ENCODE measurements at regions not wholly inside any gene's neighbourhood (a gene's known extent, or its start where the extent isn't known, plus 50 kb on each side); places are given as distances from the start of the nearest gene placed in this dataset.

DNA sequence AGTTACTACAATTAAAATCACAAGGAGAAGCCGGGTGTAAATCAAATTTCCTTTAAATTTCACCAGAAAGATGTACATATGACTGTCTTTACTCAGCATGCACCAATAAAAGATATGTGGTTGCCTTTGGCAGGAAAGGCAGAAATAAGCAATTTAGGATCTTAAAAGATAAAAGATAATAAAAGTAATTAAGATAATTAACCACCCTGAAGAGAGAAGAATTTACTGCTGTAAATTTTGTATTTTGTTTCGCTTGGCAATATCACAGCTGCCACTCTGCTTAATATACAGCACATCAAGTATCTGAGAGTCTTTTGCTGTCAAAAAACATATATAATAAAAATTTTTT, 411.9 kb downstream of the MN1 start:
- no peak for DNase-seq (ENCODE audit: low spot score)

DNA sequence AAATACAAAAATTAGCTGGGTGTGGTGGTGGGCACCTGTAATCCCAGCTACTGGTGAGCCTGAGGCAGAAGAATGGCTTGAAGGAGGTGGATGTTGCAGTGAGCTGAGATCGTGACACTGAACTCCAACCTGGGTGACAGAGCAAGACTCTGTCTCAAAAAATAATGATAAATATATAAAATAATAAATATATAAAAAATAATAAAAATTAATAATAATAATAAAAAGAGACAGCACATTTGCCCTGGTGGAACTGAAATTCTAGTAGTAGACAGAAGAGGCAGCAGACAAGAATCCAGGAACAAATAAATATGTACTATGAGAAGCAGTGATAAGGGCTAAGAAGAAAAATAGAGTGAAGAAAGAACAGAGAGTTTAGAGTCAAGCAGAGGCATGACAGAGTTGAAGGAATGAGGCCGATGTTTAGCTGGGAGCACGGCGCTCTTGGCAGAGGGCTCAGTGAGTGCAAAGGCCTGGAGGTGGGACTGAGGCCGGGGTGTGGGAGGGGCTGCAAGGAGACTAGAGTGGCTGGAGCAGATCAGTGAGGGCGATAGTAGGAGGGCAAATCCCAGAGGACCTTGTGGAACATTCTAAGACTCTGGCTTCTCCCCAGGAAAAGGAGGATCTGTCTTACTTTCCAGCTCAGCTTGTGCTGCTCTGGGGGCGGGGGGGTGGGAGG, 410.3 kb downstream of the MN1 start:
- DNase-seq (ENCODE audit: low spot score): no peak

DNA sequence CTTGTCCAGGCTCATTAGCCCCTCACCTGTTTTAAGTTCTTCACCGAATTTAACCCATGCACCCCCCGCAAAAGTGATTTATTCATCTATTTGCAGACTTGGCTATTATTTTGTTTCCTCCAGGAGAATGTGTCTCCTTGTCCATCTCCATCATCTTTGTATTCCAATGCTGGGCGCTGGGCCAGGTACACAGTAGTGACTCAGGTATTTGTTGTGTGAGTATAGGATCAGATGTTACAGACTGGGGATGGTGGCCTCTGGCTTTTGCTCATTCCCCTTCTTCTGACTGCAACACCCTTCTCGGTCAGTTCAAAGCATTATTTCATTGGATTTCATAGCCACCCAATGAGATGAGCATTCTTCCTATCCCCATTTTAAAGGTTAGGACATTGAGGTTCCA, 408.2 kb downstream of the MN1 start:
- no peak for DNase-seq (ENCODE audit: low spot score)

DNA sequence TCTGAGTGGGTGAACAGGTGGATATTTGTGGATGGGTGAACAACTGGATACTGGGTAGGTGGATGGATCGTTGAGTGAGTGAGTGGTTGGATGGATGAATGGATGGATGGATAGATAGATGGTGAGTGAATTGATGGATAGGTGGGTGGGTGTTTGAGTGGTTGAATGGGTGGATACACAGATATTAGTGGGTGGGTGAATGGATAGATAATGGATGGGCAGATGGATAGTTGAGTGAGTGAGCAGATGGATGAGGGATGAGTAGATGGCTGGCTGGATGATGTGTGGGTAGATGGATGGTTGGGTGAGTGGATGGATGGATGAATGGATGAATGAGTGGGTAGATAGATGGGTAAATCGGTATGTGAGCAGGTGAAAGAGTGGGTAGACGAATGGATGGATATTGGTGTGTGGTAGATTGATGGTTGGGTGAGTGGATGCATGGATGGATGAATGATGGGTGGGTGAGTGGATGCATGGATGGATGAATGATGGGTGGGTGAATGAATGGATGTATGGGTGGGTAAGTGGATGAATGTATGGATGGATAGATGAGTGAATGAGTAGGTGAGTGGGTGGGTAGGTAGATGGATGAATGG, 406.7 kb downstream of the MN1 start:
- DNase-seq (ENCODE audit: low spot score): no peak

DNA sequence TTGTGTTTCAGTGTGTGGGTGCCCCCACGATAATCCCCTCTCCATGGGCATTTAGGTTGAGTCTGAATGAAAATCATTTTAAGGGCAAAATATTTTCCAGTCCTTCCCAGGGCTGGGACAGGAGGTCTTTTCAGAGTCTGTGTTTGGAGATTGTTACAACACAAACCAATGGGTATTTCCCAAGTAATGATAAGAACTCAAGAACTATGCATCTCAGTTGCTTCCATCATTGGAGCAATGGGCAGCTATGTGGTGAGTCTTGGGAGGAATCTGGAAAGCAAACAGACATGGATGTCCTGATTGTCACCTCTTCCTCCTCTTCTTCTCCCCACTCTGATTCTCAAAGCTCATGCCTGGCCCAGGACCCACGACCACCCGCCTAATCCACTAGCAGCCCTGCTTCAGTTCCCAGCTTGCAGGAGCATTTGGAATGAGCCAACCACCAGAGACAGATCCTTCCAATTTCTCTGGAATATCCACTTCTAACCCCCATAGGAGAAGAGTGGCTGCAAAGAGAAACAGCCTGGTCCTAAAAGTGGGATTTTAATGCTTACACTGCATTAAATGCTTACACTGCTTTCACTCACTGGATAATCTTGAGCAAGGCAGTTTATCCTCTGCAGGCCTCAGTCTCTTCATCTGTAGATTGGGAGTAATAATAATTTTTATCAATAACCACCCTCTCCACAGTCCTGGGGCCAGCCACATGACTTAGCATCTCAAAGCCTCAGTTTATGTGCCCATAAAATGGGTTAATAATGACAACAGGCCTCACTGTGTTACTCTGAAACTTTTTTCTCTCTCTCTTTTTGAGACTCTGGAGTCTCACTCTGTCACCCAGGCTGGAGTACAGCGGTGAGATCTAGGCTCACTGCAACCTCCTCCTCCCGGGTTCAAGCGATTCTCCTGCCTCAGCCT, 404.3 kb downstream of the MN1 start:
- DNase-seq (ENCODE audit: low spot score): no peak

DNA sequence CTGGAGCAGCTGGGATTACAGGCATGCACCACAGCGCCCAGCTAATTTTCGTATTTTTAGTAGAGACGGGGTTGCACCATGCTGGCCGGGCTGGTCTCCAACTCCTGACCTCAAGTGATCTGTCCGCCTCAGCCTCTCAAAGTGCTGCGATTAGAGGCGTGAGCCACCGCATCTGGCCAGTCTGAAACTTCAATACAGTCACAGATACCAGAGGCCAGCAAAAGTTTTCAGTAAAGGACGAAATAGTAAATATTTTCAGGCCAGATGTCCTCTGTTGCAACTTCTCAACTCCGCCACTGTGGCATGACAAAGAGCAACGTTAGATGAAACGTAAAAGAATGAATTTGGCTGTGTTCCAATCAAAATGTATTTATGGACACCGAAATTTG, 403.6 kb downstream of the MN1 start:
- peak; percentile 54 for DNase-seq (ENCODE audit: low spot score)

DNA sequence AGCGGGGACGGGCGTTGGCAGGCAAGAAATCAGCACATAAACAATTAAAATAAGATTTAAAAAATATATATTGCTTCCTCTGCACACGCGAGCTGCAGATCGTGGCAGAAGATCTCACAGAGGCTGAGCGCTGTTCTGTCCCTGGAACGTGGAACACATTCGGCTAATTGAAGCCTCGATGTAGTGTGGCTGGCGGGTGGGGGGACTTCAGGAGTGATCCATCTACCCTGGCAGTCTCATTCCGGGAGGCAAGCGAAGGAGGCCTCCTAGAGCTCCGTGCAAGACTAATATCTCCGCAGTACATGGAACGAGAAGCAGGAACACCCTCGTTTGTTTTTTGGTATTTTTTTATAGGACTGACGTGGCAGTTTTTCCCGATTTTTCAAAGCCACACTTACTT, 402.4 kb downstream of the MN1 start:
- no peak for DNase-seq (ENCODE audit: low spot score)

DNA sequence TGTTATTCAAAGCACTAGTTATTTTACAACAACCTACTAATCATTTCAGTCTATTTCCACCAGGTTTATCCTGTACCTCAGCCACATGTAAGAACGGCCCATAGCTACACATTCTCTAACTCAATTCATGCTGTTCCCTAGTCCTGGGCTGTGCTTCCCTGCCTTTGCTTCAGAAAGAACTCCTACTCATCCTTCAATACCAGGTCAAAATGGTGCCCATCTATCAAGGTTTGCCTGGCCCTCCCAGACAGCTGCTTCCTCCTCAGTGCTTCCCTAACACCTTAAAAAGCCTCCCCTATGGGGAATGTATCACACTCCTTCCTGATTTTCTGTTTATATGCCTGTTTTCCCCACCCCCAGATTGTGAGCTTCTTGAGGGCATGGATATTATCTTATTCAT, 400.7 kb downstream of the MN1 start:
- DNase-seq (ENCODE audit: low spot score): no peak

DNA sequence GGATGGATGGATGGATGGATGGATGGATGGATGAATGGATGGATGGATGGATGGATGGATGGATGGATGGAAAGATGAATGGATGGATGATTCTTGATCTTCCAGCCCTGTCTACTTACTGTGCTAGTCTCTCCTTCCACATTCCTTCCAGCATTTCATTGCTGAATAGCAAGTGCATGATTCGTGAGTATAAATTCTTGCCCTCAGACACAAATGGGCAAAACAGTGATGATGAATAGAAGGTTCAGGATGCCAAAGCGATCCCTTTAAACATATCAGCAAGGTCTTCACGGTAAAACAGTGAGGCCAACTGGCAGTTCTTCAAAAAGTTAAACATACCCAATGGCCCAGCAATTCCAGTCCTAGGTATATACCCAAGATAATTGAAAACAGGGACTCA, 400.2 kb downstream of the MN1 start:
- peak; percentile 53 for DNase-seq (ENCODE audit: low spot score)

DNA sequence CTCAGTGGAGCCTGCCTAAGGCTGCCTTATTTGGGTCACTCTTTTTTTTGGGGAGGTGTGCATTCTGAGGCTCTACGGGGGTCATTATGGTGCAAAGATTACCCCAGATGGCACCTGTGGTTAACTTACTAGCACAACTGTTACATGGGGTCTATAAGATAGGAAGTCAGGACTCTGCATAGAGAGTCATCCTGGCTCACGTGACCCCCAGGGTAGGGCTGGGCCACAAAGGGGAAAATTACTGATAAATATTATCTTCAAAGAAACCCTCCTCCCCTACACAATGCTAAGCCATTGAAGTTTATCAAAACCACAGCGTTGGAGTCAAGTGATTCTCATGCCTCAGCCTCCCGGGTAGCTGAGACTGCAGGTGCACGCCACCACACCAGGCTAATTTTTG, 397.1 kb downstream of the MN1 start:
- DNase-seq (ENCODE audit: low spot score): no peak

DNA sequence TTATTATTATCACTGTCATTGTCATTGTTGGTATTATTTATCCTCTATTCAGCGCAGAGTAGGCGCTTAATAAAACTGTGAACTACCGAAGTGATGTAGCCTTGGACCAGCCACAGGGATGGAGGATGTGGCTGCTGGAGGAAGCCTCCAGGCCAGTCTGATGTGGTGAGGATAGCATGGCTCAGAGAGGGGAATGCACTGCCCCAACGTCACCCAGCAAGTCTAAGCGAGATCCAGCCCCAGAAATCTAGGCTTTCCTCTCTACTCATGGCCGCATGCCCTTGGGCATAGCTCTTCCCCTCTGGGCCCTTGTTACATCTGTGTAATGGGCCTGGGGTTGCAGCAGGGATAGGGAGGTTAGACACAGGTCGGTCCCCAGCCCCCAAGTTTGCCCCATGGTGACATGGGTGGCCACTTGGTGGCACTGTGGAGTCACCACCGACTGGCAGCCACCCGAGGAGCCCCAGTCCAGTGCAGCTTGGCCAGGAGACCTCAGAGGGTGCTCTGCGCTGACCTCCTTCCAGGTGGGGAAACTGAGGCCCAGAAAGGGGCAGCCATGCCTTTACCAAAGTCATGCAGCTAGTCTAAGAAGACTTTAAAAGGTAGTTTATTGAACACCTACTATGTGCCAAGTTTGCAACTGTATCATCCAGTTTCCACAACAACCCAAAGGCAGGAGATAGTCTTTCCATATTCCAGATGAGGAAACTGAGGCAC, 395.7 kb downstream of the MN1 start:
- peak; percentile 71 for DNase-seq (ENCODE audit: low spot score)

DNA sequence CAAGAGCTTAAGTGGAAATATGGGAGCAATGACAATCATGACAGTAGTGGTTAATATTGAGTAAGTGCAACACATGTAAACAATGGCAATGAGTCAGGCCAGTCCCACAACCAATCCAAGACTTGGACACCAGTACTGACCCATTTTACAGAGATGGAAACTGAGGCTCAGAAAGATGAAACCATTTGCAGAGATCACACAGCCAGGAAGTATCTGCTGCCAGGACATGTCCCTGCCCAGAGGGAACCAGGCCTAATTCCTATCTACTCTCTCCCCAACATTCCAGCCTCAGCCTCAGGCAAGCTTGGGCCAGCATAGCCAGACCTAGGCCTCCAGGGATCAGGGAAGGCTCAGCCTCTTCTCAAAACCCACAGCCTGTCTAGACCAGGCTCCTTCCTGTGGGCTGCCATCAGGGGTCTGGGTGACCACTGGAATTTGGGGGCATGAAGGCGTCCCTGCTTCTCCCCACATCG, 395.1 kb downstream of the MN1 start:
- DNase-seq (ENCODE audit: low spot score): no peak

DNA sequence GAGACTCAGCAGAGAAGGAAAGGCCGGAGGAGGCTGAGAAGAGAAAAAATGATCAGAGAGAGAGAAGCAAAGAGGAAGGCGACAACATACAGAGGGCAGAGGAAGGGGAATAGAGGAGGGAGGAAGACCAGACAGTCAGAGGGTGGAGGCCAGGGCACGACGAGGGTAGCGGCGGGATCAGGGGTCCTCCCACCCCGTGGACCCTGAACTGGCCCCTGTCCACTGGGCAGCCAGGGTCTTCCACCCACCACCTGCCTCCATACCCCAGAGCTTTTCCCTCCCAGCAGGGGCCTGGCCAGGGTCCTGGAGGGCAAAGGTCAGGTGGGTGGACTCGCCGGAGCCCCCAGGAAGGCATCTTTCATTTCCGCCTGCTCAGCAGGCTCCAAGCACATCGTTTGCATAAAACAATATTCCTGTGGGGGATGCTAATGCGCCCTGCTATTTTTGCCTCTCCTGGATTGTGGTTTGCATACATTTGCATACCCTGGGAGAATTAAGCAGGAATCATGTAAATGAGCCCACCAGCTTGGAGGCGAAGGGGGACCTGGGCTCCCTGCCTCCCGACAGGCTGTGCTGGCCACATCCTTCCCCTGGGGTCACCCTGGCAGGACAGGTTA, 394.1 kb downstream of the MN1 start:
- no peak for DNase-seq (ENCODE audit: low spot score)

DNA sequence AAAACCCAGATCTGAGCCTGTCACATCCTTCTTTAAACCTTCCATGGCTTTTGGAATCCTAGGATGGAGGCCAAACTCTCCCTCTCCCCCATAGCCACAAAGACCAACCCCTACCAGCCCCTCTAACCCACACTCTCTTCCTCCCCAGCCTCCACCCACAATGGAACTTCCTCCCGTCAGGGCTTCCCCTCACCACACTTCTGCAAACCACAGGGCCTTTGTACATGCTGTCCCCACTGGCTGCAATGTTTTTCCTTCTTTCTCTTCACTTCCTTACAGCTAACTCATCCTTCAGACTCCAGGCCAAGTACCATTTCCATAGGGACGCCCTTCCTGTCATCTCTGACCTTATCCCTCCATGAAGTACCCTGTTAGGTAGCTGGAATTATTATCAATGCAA, 393.5 kb downstream of the MN1 start:
- no peak for DNase-seq (ENCODE audit: low spot score)

DNA sequence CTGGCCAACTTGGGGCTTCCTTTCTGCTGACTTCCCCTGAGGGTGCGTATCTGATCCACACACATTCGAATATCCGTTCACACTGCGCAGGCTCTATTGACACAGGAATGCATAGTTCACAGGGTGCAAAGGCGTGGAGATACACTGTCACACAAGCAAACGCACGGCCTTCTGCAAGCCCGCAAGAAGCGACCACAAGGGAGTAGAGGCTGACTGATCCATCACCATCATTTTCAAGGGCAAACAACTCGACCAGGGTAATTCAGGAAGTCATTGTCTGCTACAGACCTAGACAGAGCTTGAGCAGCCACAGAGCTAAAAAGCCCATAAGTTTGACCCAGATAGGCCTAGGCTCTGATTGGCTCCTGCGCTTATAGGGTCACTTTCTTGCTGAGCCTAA, 392.3 kb downstream of the MN1 start:
- no peak for DNase-seq (ENCODE audit: low spot score)

DNA sequence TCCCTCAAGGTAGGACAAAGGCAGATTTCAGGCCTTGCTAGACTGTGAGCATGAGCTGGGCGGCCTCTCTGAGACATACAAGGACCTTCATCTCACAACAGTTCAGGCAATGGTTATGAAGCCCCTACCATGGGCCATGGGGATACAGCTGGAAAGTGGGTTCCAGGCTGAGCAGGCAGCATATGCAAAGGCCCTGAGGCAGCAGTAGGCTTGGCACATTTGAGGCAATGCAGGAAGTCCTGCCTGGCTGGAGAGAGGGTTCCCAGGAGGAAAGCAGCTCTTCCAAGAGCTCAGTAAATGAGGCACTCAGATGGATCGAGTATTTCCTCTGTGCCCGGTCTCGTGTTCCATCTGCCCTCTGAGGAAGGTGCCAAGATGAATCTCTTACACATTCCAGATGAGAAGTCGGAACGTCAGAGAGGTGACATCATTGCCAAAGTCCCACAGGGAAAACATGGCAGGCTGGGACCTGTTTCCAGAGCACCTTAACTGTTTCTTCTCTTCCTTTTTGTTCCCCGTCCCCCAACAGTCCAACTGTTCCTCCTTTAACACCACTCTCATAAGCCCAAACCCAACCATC, 388.6 kb downstream of the MN1 start:
- DNase-seq (ENCODE audit: low spot score): no peak

DNA sequence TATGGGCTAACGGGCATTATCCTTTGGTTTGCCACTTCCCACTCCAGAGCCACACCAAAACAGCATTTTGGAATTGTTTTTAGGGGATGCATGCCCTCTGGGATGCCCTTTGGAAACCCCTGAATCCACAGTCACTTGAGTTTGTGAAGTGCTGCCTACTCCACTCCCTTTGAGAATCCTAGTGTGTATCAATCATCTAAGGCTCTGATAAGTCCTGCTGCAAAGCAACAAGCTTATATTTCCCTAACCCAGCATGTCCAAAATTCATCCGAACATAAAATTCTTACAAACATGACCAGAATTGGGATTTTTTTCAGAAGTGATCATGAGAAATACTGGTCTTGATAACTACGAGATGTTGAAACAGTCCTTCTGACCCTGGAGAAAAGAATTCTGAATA, 387.9 kb downstream of the MN1 start:
- no peak for DNase-seq (ENCODE audit: low spot score)

DNA sequence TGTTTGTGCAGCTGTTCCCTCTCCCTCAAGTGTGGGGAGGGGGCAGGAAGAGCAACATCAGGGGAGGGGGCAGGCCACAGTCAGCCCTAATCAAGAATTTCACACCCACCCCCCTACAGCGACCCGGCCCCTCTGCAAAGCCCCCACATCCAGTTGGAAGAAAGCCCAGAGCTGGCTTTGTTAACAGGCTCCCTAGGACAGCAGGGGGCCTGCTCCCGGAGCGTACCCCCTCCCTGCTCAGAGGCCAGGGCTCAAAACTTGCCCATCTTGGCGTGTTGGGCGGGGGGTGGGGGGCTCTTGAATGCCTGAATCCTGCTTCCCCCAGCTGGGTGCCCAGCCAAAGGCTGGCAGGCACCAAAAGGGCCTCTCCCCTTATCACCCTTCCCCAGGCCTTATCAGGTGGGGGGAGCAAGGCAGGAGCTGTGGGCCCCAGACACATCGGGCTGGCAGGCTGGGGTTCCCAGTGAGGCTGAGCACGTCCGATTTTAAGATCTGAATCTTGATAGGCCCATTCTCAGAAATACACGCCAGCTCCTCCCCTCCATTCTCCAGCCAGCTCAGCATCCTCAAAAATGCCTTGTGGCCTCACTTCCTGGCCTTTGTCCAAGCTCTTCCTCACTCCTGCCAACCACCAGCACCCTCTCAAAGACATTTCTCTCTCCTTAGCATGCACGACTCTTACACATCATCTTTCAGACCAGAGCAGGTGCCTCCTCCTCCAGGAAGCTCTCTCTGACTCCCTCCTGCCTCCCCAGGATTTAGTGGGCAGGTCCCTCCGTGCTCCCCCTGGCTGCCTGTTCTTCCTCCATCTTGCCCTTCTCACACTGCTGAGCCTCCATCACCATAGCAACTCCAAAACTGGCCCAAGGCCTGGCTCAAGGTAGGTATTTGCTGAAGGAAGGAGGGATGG, 384.8 kb downstream of the MN1 start:
- DNase-seq (ENCODE audit: low spot score): peak; percentile 87

DNA sequence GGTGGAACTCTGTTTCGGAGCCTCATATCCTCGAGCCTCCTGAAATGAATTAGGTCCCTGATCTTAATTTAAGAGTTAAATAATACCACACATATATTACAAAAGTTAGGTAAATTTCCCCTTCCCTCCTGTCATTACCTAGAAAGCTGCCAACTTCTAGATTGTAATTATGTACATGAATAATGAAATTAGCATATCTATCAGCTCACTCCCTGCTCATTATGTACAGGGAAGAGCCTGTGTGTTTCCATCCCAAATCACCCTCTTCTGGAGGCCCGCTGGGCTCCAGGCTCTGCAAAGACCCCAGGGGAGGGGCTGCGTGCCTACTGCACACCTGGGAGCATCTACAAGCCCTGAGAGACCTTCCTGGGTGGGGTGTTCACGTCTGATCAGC, 384.1 kb downstream of the MN1 start:
- DNase-seq (ENCODE audit: low spot score): no peak

DNA sequence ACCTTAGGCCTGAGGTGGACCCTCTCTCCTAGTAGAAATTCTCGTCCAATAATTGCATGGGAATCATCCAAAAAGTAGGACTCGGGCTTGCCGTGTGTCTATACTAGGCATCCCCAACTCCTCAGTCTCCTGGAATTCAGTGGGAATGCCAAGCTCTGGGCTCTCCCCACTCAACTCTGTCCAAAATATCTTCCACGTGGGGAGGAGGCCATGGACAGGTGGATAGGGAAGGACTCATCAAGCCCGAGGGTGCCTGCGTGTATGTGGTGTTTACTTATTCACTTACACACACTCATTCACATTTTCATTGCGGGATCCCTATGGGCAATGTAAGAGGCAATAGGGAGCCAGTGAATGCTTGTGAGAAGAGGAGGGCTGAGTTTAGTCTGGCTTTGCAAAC, 383.3 kb downstream of the MN1 start:
- DNase-seq (ENCODE audit: low spot score): no peak

DNA sequence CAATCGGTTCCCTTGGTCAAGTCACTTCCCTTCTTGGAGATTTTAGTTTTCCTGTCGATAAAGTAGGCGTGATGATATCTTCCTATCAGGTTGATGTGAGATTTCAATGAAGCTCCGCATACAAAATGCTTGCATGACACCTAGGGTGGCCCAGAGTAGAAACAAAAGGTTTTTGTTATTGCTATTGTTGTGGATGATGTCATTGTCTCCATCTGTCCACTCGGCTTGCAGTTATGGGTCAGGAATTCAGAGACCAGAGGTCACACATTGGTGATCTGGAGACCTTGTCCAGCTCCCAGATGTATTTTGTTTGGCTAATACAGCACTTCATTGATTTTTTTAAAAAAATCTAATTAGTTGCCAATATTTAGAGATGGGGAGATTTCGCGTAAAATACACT, 382.1 kb downstream of the MN1 start:
- no peak for DNase-seq (ENCODE audit: low spot score)

Measured in hepatic stellate cell (primary cell).